NCI-H2029 treated with DMSO at 0.1 percent for 48 hours (cell line): ENCODE measurements at regions not wholly inside any gene's neighbourhood (a gene's known extent, or its start where the extent isn't known, plus 50 kb on each side); places are given as distances from the start of the nearest gene placed in this dataset.

ENCODE experiments used
- DNase-seq: peaks from one replicate; lab custom pipeline; 2025; lab: John Stamatoyannopoulos, UW

DNA sequence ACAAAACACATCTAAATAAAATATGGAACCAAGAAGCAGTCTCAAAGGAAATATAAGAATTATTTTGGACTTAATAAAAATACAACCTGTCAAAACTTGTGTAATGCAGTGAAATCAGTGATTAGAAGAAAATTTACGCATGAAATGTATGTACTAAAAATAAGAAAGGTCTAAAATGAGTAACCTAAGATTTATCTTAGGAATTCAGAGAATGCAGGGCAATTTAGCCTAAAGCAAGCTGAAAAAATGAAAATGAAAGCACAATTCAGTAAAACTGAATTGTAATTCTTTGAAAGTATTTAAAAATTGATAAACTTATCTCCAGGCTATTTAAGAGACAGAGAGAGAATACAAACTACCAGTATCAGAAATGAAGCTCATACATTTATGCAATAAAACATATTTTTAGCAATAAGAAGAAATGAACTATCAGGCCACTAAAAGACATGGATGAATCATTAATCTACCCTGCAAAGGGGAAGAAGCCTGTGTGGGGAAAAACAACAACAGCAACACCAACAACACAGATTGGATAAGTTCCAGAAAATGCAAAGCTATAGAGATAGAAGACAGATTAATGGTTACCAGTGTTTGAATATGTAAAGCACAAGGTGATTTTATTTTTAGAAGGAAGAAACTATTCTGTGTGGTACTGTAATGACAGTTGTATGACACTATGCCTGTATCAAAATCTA is 442.0 kb upstream of the ADGRL3 start:
- DNase-seq = no peak

DNA sequence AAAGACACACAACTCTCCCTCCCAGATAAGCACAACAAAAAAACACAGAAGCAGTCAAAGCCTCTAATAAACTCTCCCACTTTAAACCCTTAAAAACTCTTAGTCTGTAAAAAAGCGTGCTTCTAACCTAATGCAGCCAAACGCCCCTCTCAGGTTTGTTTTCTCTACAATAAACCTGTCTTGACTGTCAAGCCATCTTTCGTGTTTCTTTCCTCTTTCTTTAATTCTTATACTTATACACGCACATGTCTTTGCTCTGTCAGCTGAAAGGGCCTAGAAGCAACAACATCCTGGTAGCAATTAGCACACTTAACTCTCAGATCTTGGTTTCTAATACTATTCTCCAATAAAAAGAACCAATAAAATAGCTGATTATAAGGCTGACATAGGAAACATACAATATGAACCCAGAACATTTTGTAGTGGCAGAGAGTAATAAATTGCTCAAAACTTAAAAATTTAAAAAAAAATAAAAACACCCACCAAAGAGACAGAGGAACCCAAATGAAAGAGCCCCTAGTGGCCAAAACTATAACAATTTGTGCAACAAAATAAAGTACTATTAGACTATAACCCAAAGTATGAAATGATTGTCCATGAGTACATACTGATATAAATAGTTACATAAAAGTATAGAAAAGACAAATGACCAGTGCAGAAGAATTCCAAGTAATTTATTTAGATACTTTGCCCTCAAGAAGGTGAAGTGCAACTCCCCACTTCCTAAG is 440.4 kb upstream of the ADGRL3 start:
- DNase-seq = no peak

DNA sequence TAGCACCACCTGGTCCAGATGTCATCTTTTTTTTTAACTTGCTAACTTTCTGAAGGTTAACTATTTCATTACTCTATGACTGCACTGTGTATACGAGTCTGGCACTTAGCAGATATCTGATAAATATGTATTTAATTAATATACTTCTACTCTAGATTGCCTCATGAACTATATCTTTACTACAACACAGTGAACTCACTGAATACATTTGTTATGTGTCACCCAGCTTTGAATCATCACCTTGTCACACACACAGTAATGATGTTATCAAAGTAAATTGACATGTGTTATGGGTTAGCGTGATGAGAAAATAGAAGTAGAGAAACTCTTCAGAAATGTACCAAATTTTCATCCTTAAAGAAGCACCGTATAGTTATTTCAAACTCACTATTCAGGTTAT is 419.3 kb upstream of the ADGRL3 start:
- no peak for DNase-seq

DNA sequence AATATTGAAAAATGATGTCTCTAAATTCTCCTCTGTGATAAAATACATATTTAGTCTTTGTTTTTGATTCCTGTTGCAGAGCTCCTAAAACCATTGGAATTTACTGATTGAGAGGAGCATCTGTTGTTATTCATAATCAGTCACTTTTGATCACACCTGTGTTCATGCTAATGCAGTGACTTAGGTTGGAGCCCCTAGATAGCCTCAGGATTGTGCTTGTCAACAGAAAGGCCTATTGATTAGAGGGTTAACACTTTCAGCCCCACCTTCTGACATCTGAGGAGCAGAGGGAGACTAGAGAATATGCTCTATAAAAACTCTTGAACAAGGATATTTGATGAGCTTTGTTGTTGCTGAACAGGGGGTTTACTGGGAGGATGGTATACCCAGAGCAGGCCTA is 409.5 kb upstream of the ADGRL3 start:
- no peak for DNase-seq

DNA sequence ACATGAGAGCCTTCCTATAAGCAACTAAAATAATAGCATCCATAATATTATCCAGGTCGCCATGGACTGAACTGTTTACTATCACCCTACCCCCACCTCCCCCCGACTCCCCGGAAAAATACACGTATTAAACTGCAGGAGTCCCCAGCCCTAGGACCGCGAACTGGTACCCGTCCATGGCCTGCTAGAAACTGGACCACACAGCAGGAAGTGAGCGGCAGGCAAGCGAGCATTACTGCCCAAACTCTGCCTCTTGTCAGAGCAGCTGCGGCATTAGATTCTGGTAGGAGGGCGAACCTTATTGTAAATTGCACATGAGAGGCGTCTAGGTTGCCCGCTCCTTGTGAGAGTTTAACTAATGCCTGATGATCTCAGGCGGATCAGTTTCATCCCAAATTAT is 405.8 kb upstream of the ADGRL3 start:
- DNase-seq = no peak

DNA sequence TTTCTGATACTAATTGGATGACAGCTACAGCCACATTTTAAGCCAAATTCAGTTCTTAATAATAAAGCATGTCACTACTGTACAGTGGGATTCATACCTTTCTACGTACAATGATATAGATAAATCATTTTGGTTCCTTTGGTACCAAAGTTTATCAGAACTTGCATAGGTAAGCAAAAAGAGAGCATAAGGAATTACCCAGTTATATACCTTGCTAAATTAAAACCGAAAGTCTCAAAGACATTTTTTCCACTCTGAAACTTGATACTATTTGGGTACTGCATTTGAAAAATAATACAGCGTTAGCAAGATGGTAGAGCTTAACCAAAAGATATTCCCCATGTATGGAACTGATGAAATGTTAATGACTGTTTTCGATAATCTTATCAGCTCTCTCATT is 400.9 kb upstream of the ADGRL3 start:
- DNase-seq = no peak

DNA sequence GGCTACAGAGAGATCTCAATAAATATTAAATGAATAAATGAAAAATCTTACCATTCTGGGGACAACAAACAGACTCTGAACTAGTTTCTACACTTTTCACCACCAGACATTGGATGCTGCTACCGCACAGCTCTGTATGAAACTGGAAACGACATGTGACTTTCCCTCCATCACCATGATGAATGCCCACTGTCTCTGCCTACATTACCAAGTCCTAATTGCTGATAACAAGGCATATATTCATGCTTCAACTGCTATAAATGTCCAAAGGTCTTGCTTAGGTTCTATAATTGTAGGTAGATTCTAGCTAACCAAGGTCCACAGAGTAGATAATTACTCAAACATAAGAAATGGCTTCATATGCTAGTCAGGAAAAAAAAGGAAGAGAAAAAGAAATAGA is 399.4 kb upstream of the ADGRL3 start:
- DNase-seq = no peak

DNA sequence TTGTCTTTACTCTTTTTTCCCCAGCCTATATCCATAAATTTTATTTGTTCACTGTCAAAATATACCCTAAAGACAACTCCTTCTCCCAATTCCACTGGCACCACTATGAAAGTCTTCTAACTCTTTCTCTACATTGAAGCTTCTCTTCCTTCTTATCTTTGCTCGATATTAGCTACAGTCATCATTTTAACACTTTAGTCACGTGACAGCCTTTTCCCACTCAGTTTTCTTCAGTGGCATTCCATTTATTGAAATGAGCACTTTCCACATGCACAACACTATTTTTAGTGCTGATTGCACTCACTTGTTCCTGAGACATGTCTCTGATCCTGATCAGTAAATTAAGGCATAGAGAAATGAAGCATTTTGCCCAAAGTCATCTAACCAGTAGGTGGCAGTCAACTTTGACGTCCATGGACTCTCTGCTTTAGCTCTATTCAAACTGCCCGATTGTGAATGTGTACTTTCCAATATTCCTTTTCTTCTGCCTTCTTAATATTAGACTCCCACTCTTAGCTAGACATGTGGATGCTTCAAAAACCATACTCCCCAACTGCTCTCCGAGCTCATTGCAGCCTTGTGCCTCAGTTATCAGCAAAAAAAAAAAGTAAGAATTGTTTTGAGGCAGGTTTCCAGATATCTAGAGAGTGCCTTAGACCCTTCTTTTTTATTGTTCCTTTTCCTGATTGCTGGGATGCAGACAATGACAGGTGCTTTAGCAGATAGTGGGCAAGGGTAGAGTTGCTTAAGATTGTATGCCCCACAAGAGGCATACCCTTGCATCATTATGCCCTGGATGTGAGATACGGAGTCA is 394.4 kb upstream of the ADGRL3 start:
- no peak for DNase-seq

DNA sequence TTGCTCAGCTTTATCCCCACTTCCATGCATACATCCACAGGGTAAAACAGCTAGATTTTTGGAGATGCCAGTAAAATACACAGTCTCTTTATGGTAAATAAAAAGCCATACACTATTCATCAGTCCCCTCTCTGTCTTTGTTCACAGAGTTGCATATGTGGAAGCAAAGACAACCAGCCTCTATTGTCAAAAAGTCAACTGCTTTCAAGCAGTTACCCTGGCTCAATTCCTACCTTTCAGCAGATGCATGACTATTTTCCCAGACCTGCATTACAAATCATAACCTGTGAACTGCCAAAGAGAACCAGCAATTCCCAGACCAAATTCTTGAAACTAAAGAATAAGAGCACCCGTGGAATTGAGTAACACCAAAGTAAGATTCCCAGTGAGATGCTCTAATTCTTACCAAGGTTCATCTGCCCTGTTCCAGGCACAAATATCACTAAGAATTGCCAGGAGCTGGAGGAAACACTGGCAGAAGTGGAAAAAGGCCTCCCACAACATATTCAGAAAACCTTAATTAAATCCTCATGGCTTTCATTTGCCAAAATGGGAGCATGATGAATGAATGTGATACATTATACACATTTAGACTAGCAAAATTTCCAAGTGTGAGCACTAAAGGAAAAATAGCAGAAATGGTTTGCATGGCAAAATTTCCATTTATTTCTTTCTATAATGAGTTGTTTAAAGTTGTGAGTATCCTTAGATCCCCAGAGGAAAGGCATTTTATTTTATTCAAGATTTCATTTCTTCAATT is 391.2 kb upstream of the ADGRL3 start:
- DNase-seq = no peak

DNA sequence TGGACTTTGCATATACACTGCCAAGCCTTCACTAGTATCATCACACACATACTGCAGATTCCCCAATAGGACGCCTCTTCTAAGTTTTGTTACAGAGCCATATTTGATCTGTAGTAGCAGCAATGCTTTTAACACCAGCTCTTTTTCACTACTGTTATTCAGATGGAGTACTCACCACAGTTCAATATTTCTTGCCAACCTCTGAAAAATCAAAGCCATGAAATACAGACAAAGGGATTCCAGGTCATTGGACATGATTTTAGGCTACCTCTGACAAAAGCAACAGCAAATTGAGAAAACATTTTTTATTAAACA is 390.7 kb upstream of the ADGRL3 start:
- DNase-seq = no peak

DNA sequence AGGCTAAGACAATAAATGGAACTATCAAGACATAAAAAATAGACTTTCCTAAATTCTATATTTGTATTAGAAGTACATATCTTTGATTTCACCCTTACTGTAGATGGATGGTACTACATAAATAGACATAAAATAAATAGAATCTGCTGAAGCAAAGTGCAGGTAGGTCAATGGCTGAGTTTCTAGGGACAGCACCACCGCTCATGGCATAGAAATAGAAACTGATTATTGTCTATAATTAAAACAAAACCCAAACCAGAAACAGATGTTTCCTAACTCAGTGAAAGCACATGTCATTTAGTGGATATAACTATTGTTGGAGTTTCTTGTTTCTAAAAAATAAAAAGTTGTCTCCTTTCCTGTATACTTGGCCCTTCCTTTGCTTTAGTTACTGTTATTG is 387.3 kb upstream of the ADGRL3 start:
- no peak for DNase-seq

DNA sequence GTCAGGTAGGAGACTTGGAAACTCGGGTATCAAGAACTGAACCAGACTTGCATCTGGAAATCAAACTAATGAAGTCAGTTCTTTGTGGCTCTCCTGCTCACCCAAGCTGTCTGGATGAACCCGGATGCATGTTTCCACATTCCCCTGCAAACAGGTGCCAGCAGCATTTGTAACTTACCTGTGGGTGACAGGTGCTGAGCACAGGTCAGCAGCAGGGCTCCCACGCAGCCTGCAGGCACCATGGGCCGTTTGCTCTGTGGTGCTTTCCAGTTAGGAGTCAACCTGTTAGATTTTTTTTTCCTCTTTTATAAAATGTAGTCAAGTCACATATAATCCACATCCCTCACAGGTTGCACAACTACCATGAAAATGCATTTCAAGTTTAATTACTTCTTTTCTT is 385.6 kb upstream of the ADGRL3 start:
- no peak for DNase-seq

DNA sequence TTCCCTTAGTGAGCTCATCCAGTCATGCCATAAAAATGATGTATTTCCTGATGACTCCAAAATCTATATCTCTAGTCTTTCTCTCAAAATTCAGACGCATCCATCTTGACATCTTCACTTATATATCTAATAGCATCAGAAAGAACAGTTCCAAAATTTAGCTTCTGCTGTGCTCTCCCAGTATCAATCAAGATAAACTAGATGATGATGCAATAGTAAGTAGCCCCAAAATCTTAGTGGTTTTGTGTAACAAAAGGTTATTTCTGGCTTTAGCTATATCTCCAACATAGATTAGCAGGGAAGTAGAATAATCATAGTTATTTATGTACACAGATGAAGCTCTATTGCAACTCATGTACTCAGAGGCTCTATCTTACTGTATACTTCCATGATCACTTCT is 382.5 kb upstream of the ADGRL3 start:
- no peak for DNase-seq

DNA sequence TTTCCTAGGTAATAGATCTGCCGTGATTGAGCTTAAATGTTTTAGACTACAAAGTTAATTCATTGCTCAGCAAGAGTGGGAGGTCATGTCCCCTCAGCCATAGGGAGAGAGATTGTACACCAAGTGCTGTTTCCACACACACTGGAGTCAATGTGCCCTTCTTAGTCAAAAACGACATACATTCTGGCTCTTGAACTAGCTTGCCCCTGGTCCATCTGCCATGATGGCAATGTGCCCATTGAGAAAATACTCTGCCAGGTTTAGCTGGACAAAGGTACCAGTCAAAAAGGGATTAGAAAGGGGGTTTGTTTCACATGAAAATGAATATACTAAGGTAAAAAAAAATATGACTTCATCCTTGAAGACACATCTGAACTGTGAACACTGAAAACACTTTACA is 377.1 kb upstream of the ADGRL3 start:
- no peak for DNase-seq

DNA sequence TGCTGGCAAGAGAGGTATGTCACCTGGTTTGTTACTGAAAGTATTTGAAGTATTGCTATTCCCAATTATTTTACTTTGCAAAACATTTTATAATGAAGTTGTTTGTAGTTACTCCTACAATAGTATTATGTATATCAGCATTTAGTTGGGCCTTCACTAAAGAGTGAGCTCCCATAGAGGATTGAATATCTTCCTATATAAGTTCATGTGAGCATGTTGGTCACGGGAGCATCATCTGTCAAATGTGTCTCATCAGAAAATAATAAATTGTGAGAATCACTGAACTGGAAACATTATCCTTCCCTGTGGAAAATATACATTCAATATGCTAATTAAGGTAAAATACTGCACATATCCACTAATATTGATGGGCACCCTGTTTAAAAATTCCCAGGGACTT is 360.1 kb upstream of the ADGRL3 start:
- DNase-seq = no peak

DNA sequence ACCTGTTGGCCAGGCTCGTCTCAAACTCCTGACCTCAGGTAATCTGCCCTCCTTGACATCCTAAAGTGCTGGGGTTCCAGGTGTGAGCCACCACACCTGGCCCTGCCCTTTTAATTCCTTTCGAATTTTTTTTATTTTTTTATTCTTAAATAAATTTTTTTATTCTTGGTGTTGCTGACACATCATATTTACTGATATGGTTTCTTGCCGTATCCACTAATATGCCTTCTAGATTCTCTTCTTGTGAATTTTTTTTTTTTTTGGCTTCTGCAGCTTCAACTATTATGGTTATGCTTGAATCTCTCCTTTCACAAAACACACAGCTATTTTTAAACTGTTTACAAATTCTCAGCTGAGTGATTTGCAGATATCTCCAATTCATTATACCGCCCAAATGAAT is 353.4 kb upstream of the ADGRL3 start:
- DNase-seq = no peak

DNA sequence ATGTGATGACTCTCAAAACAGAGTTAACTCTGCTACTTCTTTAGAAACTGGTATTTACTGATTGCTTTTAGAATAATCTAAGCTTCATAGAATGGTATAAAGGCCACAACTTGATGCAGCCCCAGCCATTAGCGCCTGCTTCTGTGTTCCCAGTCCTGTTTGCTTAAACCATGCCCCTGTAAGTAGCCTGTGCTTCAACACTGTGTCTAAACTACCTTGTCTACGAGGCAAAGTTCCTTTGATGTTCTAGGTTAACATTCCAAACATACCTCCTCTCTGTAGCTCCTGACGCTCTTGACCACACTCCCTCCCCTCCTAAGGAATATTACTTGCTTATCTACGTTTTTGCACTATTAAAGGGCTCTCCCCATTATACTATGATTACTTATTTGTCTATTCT is 352.5 kb upstream of the ADGRL3 start:
- no peak for DNase-seq

DNA sequence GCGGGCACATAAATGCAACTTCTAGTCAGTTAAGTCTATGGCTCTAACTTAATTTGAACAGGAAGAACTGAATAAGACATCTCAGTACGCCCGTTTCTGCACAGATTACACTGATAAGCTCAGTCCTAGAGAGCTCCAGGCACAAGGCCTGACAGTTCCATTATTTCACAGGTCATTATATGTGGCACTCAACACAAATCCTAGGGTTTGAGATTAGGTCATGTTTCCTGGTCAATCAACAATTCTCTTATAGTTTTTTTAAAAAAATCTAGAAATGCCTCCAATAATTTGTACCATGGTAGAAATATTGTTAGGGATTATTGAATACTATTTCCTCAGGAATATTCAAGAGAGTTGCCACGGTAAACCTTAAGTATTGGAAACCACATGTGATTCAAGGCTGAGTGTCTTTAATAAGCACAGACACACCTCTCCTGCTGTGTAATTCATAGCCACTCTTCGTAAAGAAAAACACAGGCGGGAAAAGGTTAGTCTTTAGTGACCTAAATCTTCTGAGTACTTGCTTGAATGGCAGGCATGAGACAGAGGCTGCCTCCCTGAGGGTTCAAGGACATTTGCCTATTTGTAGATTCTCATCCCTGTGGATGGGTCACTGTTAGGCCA is 342.9 kb upstream of the ADGRL3 start:
- DNase-seq = no peak

DNA sequence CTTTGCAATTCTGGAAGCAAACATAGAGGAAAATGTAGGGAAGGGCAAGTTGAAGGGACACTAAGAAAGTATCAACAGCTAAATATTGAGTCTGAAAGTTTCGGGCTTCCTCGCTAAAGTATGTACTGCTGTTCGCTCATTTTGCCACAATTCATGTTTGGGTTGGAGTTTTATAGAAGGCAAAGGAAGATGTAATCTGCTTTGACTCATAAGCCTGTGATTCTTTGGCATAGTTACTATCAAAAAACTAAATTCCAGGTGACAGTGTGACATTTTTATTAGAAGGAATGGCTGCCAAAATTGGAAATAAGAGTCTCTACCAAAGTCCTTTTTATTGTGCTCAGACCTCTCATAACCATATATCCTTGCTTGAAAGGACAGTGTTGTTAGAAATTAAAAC is 336.7 kb upstream of the ADGRL3 start:
- no peak for DNase-seq

DNA sequence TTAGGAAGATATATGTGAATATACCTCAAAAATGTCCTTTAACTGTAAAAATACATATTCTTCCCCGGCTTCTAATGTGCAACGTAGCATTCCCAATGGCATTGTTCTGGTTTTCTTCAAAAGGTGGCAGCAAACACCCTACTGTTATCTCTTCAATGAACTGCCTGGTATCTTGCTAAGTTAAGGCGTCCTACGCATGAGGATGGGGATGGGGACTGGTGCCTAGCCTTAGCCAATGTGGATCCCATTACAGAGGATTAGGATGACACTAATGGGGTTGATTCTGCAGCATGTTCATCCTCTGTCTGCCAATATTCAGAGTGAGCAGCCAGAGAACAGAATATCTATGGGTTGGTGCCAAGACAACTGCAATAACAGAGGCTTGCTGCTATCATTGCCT is 334.9 kb upstream of the ADGRL3 start:
- DNase-seq = peak; percentile 0

DNA sequence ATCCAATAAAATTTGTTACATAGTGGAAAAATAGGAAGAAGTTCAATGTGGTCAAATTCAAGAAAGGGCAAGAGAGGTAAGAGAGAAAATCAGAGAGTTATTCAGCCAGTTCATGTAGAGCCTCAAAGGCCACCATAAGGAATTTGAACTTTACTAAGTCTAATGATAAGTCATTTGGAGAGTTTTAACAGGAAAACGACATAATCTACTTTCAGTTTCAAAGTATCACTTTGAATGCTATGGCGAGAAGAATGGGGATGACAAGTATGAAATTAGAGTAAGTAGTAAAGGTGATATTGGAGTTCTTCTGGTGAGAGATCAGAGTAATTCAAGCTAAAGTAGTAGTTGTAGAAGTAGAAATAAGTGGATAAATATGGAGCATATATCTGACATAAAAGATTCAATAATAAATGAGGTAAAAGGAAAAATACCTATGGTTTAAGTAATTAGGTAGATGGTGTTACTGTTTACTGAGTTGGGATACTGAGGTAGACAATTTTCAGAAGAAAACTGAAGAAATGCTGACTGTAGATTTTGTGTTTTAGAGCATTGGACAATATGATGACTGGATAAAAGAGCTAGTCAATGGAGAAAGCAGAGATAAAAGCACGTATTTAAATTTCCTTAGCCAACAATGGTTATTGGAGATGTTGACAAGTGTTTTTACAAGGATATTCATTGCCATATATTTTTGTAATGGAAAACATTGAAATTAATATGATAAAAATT is 331.7 kb upstream of the ADGRL3 start:
- no peak for DNase-seq
